Neural cell (in vitro differentiated cells): ENCODE measurements at regions not wholly inside any gene's neighbourhood (a gene's known extent, or its start where the extent isn't known, plus 50 kb on each side); places are given as distances from the start of the nearest gene placed in this dataset.

Experiments
- EP300 ChIP-seq: fragments of 450-650 bp; conservative IDR thresholded peaks from 2 replicates; pipeline ENCODE4 v1.6.1; 2014; ENCODE audit warnings: antibody characterized with exemption, mild to moderate bottlenecking, moderate library complexity; ENCODE audit not compliant: poor library complexity, severe bottlenecking
- MXI1 ChIP-seq: fragments of 450-650 bp; conservative IDR thresholded peaks from 2 replicates; pipeline ENCODE4 v1.6.1; 2014; ENCODE audit warnings: antibody characterized with exemption, mild to moderate bottlenecking; ENCODE audit not compliant: poor library complexity, severe bottlenecking
- POLR2AphosphoS5 ChIP-seq: IDR thresholded peaks from 2 replicates; pipeline ENCODE4 v1.6.1; 2012
- RAD21 ChIP-seq: fragments of 450-650 bp; conservative IDR thresholded peaks from 2 replicates; pipeline ENCODE4 v1.6.1; 2014; ENCODE audit warnings: antibody characterized with exemption, mild to moderate bottlenecking, moderate library complexity
- SMC3 ChIP-seq: fragments of 450-650 bp; conservative IDR thresholded peaks from 2 replicates; pipeline ENCODE4 v1.6.1; 2014; ENCODE audit warnings: antibody characterized with exemption, mild to moderate bottlenecking, moderate library complexity; ENCODE audit not compliant: poor library complexity
- TAF1 ChIP-seq: IDR thresholded peaks from 2 replicates; pipeline ENCODE4 v1.6.1; 2012; ENCODE audit warnings: low read depth
- TF ChIP-seq, protein P1 (sequence below): fragments of 450-650 bp; IDR thresholded peaks from 2 replicates; pipeline ENCODE4 v1.5.1; 2014; ENCODE audit warnings: antibody characterized with exemption, mild to moderate bottlenecking, moderate library complexity; ENCODE audit not compliant: poor library complexity, severe bottlenecking
- TF ChIP-seq, protein P2 (sequence below): IDR thresholded peaks from 2 replicates; pipeline ENCODE4 v1.6.1; 2012; ENCODE audit warnings: borderline replicate concordance

DNA sequence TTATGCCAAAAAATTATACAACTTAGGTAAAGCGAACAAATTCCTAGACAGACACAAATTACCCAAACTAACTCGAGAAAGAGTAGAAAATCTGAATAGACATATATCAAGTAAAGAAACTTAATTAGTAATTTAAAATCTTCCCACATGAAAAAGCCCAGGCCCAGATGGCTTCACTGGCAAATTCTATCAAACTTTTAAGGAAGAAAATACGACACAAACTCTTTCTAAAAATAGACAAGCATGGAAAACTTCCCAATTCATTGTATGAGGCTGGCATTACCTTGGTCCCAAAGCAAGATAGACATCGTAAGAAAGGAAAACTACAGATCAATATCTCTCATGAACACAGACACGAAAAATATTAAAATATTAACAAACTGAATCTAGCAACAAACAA, 135.3 kb downstream of the DRD1 start:
- TF ChIP-seq, protein P1, sequence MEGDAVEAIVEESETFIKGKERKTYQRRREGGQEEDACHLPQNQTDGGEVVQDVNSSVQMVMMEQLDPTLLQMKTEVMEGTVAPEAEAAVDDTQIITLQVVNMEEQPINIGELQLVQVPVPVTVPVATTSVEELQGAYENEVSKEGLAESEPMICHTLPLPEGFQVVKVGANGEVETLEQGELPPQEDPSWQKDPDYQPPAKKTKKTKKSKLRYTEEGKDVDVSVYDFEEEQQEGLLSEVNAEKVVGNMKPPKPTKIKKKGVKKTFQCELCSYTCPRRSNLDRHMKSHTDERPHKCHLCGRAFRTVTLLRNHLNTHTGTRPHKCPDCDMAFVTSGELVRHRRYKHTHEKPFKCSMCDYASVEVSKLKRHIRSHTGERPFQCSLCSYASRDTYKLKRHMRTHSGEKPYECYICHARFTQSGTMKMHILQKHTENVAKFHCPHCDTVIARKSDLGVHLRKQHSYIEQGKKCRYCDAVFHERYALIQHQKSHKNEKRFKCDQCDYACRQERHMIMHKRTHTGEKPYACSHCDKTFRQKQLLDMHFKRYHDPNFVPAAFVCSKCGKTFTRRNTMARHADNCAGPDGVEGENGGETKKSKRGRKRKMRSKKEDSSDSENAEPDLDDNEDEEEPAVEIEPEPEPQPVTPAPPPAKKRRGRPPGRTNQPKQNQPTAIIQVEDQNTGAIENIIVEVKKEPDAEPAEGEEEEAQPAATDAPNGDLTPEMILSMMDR = no peak
- no peak for TF ChIP-seq RAD21
- no peak for TF ChIP-seq TAF1
- TF ChIP-seq, protein P2, sequence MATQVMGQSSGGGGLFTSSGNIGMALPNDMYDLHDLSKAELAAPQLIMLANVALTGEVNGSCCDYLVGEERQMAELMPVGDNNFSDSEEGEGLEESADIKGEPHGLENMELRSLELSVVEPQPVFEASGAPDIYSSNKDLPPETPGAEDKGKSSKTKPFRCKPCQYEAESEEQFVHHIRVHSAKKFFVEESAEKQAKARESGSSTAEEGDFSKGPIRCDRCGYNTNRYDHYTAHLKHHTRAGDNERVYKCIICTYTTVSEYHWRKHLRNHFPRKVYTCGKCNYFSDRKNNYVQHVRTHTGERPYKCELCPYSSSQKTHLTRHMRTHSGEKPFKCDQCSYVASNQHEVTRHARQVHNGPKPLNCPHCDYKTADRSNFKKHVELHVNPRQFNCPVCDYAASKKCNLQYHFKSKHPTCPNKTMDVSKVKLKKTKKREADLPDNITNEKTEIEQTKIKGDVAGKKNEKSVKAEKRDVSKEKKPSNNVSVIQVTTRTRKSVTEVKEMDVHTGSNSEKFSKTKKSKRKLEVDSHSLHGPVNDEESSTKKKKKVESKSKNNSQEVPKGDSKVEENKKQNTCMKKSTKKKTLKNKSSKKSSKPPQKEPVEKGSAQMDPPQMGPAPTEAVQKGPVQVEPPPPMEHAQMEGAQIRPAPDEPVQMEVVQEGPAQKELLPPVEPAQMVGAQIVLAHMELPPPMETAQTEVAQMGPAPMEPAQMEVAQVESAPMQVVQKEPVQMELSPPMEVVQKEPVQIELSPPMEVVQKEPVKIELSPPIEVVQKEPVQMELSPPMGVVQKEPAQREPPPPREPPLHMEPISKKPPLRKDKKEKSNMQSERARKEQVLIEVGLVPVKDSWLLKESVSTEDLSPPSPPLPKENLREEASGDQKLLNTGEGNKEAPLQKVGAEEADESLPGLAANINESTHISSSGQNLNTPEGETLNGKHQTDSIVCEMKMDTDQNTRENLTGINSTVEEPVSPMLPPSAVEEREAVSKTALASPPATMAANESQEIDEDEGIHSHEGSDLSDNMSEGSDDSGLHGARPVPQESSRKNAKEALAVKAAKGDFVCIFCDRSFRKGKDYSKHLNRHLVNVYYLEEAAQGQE = no peak
- TF ChIP-seq SMC3 = no peak
- no peak for TF ChIP-seq EP300
- TF ChIP-seq MXI1 = no peak
- no peak for TF ChIP-seq POLR2AphosphoS5
